Motor neuron (in vitro differentiated cells): ENCODE measurements at regions not wholly inside any gene's neighbourhood (a gene's known extent, or its start where the extent isn't known, plus 50 kb on each side); places are given as distances from the start of the nearest gene placed in this dataset.
A peak's percentile ranks its signal among the peaks of the same experiment; 100 is the strongest.

ENCODE experiments used
- ATAC-seq, 8 experiments: fragments of 200-7000 bp; cut with Tn5 transposase; replicated peaks in 6 of 8; 2 replicates each; pipeline ENCODE4 v1.8.0; 2021; ENCODE audit warnings: mild to moderate bottlenecking in 8 of 8, moderate library complexity in 8 of 8
- H3K27ac ChIP-seq, 2 donors: fragments of 250-450 bp; sonication (Bioruptor Pico); 2 replicates each; pipeline ENCODE4 v1.9.0; 2021; ENCODE audit warnings: antibody characterized with exemption in 2 of 2, mild to moderate bottlenecking in 2 of 2, moderate library complexity in 1 of 2
- H3K4me1 ChIP-seq, 2 donors: fragments of 250-450 bp; sonication (Bioruptor Pico); replicated peaks in 1 of 2; 2 replicates each; pipeline ENCODE4 v1.6.1; 2021; ENCODE audit warnings: antibody characterized with exemption in 2 of 2, mild to moderate bottlenecking in 2 of 2, moderate library complexity in 1 of 2
- H3K4me3 ChIP-seq, 5 donors: fragments of 250-450 bp; sonication (Bioruptor Pico); 2 replicates each; pipeline ENCODE4 v1.9.0; 2021; ENCODE audit warnings: antibody characterized with exemption in 5 of 5, mild to moderate bottlenecking in 5 of 5, moderate library complexity in 4 of 5
- WGBS, 10 experiments: fragments of 450-650 bp; shearing (Covaris generic); methylation state at CpG; one replicate each; pipeline ENCODE4 v1.0.0; 2022; 5-methylcytosine and 5-hydroxymethylcytosine counted together
- in situ Hi-C, 9 experiments: fragments of 400-800 bp; cut with MboI; loops; one replicate each; pipeline ENCODE4 v1.15.0; 2021; ENCODE audit warnings: low sequenced_read_pairs in 9 of 9, low pct_unique_long_range_greater_than_20kb in 2 of 9; ENCODE audit not compliant: unreplicated experiment in 9 of 9

DNA sequence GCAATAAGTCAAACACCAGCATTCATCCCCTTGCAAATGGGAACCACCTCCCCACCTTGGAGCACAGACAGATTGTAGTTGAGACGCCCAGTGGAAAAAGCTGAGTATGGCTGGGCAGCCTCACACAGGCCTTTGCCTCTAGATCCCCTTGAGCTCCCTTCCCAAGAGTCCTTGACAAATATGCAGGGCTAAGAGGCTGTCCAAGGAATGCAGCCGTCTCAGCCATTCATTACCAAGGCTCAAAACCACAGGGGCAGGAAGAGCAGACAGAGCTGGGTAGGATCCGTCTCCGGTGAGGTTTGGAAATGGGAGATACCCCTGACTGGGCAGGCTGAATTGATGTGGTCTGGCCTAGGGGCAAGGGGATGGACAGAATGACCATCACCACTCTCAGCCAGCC, 557.1 kb downstream of the TNS1 start:
- H3K4me1 ChIP-seq, result peaks cover 17 to 19% of the 10 kb centered on the region in 2 donors
- WGBS, 10 experiments, result 71 to 100% (median 93%) methylated on average over 1 to 3 of the region's 4 CpGs; no CpG with 5 or more reads in 6 of the 10 experiments
- ATAC-seq, result no peak
- no peak overlapping the region for H3K4me3 ChIP-seq
- in situ Hi-C loops, result no loop called here
- H3K27ac ChIP-seq, result no peak overlapping the region

DNA sequence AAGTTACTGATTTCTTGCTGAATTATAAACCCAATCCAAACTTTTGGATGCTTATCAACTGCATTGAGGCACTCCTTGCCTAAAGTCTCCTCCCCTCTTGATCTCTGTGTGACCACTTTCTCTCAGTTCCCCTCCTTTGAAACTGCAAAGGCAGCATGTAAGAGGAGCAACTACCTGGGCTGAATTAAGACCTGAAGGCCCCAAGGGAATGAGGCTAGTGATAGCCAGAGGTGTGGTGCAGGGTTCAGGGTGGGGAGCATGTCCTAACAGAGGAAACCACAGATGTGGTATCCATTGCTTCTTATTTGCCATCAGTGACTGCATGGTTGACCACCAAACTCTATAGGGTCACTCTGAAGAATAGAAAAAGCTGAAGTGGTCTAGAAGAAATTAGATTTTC, 557.9 kb downstream of the TNS1 start:
- H3K4me1 ChIP-seq, result peaks cover 15 to 16% of the 10 kb centered on the region in 2 donors
- no peak overlapping the region for H3K27ac ChIP-seq
- in situ Hi-C loops, result no loop called here
- no peak for ATAC-seq
- no peak overlapping the region for H3K4me3 ChIP-seq

DNA sequence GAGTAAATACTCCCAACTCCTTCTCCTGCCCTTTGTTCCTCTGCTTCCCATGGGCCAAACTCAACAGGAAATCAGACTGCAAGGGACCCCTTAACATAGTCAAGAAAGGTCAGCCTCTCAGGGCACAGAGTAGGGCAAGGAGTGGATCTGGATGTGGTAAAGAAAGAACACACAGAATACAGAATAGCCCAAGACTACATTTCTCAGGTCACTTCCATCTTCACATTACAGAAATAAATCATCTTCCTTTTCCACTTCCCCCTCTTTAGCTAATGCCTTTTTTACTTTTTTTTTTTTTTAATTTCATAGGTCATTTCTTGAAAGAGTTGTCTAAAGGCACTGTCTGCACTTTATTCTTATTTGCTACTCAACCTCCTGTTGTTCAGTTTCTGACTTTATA, 558.3 kb downstream of the TNS1 start:
- no peak for ATAC-seq
- no peak overlapping the region for H3K4me3 ChIP-seq
- in situ Hi-C loops, result no loop called here

DNA sequence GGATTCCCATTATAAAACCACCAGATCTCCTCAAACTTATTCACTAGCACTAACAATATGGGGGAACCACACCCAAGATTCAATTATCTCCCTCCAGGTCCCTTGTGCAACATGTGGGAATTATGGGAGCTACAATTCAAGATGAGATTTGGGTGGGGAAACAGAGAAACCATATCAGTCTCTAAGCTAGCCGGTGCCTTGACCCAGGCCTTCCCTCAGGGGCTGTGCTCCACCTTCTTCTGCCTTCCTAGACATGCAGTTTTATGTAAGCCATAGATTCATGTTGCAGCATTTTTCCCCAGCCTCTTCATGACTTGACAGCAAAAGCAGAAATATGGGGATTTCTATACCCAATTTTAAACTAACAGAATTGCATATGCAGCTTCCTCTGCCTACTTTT, 559.2 kb downstream of the TNS1 start:
- in situ Hi-C loops, result no loop called here
- H3K27ac ChIP-seq, result no peak overlapping the region
- peak in 2 of 8 experiments; percentile 69 to 88 for ATAC-seq
- peaks cover 1 to 2% of the 10 kb centered on the region in 2 donors for H3K4me1 ChIP-seq
- WGBS, 10 experiments, result 83 to 100% (median 100%) methylated on average over 1 of the region's 1 CpG; no CpG with 5 or more reads in 7 of the 10 experiments
- H3K4me3 ChIP-seq, result no peak overlapping the region

More for the DNA sequence above, 558.3 kb downstream of the TNS1 start:
- Histone ChIP-seq H3K4me1 (peaks cover 10 to 12% of the 10 kb centered on the region in 2 donors), H3K27ac (no peak overlapping the region)

DNA sequence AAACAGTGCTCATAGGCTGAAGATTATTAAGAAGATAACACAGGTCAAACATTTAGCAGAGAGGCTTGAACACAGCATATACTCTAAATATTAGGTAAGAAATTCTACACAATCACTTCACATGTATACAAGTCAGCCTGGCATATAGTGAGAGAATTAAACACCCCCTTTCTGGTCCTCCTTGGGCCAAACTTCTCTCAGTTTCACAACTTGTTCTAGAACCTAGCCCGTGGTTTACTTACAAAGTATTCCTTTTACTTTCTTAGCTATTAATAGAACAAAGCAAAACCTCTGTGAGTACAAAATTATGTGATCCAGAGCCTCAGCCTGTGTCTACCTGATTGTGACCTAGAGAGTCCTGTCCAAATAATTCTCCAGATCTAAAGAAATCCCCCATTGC, 562.8 kb downstream of the TNS1 start:
- Histone ChIP-seq H3K4me1 (no peaks in the 10 kb centered on the region), H3K27ac (no peak overlapping the region), H3K4me3 (no peak overlapping the region)
- no peak for ATAC-seq
- WGBS, 10 experiments, result 0 to 83% (median 56%) methylated on average over 1 of the region's 1 CpG; no CpG with 5 or more reads in 3 of the 10 experiments
- in situ Hi-C loops, result no loop called here

DNA sequence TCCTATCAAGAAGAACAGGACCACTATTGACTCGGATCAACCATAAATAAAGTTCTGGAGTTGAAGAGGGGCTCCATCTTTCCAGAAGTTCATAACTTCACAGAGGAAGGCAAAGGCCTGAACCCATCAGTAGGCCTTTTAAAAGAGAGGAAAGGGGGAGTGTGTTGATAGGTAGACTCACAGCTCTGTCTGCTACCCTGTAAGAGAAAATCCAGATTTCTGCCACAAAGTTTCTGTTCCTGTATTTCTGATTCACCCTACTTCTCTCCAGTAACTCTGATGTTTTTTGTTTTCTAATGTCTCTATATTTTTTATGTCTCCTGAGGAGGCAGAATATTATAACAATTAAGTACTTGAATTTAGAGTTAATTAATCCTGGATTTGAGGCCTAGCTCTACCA, 564.0 kb downstream of the TNS1 start:
- Histone ChIP-seq H3K27ac (no peak overlapping the region), H3K4me1 (peaks cover 7 to 8% of the 10 kb centered on the region in 2 donors), H3K4me3 (no peak overlapping the region)
- in situ Hi-C loops, result no loop called here
- WGBS, 10 experiments, result 38 to 89% (median 80%) methylated on average over 1 of the region's 1 CpG; no CpG with 5 or more reads in 6 of the 10 experiments
- no peak for ATAC-seq

DNA sequence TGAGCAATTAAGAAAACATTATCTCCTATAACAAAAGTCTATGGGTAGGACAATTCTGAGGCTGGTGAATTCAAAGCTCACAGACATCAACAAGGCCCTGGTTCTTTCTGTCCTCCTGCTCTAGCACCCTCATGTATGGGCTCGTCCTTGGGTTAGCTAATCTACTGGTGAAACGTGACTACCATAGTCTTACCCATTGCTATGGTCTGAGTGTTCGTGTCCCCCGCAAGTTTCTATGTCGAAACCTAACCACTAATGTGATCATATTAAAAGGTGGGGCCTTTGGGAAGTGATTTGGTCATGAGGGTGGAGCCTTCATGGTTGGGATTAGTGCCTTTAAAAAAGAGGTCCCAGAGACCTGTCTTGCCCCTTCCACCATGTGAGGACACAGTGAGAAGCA, 564.7 kb downstream of the TNS1 start:
- in situ Hi-C loops, result no loop called here

DNA sequence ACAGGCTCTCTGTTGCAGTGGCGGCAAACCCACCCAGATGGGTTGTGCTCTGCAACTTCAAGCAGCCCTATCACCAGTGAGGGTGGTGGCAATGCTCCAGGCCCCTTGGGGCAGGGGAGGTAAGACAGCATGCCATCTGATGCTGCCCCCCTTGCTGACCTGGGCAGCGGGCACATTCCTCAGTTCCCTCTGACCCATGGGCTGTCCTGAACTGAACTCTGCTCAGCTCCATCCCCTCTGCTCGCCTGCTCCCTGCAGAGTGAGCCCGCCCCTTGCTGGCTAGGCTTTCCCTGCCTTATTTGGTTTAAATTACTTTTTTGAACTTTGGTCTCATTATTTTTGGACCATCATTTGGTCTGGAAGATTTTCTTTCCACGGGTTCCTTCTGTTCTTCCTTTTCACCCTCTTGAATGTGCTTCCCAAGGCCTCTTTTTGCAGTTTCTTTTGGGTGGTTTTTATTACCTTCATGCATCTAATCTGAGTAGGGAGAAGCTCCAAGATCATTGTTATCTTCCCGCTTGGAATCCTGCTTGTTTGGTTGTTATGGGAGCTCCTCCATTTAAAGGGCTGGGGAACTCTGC, 565.4 kb downstream of the TNS1 start:
- Histone ChIP-seq H3K4me3 (no peak overlapping the region), H3K27ac (no peak overlapping the region), H3K4me1 (peaks cover 13 to 19% of the 10 kb centered on the region in 2 donors)
- in situ Hi-C loops, result no loop called here
- no peak for ATAC-seq
- 29 to 100% (median 76%) methylated on average over 1 to 5 of the region's 6 CpGs for WGBS, 10 experiments

More for the DNA sequence above, 564.7 kb downstream of the TNS1 start:
- Histone ChIP-seq H3K4me3 (no peak overlapping the region), H3K27ac (no peak overlapping the region), H3K4me1 (peaks cover 13 to 15% of the 10 kb centered on the region in 2 donors)
- WGBS, 10 experiments, result 82 to 100% (median 88%) methylated on average over 2 to 5 of the region's 5 CpGs; no CpG with 5 or more reads in 5 of the 10 experiments
- no peak for ATAC-seq

DNA sequence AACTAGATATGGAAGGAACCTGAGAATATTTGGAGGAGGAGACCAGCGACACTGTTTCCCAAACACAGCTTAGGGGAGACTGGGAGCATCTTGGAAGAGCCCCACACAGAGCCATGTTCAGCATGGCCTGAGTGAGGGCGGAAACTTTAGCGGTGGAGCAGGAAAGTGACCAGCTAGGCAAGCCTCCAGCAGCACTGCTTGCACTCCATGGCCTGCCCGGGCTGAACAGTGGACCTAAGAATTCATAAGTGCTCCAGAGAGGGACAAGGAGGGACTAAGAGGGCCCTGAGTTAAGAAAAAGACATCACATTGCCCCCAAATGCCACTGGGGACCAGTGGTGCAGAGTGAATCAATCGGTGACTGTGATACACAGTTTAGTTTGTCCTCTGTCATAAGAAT, 566.4 kb downstream of the TNS1 start:
- no peak overlapping the region for H3K4me3 ChIP-seq

DNA sequence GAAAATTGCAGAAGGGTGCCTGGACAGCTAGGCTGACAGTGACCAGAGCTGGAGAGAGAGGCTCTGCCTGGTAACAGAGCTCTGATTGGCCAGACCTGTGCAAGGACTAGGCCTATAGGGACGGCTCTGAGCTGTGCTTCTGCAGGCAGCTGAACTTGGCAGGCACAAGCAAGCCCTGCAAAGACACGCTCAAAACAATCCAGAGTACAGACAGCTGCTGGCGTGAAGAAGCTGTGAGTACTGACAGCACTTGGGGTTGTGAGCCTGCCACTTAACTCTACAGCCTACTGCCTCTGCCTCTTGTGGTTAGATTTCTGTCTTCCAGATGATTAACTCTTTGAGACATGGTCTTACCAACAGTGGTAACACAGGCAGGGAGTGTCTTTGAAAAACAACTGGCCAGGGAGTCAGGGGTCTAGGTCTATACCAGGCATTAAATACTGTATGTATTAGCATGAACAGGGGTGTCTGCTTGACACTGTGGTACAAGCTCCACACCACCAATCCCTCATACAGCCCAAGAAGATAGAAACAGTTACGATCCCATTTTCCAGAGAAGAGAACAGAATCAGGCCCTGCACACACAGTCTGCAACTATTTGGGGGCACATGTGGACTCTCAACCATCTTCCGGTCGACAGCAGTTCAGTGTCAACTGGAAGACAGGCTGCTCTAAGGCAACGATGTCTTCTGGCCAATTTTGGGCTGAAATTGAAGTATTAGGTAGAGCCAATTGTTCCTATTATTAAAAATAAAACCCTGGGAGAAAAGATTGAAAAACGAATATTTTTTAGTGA, 568.4 kb downstream of the TNS1 start:
- peak overlapping the region in 1 of 5 donors; percentile 7 for H3K4me3 ChIP-seq
- in situ Hi-C loops, result no loop called here
- H3K4me1 ChIP-seq, result peaks cover 24 to 33% of the 10 kb centered on the region in 2 donors
- peak; percentile 100 for ATAC-seq
- whole genome bisulfite sequencing, 10 experiments, result 0 to 48% (median 31%) methylated on average over 1 to 7 of the region's 8 CpGs; no CpG with 5 or more reads in 2 of the 10 experiments
- no peak overlapping the region for H3K27ac ChIP-seq

More for the DNA sequence above, 566.4 kb downstream of the TNS1 start:
- in situ Hi-C loops, result no loop called here
- Histone ChIP-seq H3K4me1 (peaks cover 17 to 26% of the 10 kb centered on the region in 2 donors), H3K27ac (no peak overlapping the region)
- WGBS, 10 experiments, result 50 to 100% (median 86%) methylated on average over 1 to 5 of the region's 5 CpGs; no CpG with 5 or more reads in 1 of the 10 experiments
- ATAC-seq, result no peak

DNA sequence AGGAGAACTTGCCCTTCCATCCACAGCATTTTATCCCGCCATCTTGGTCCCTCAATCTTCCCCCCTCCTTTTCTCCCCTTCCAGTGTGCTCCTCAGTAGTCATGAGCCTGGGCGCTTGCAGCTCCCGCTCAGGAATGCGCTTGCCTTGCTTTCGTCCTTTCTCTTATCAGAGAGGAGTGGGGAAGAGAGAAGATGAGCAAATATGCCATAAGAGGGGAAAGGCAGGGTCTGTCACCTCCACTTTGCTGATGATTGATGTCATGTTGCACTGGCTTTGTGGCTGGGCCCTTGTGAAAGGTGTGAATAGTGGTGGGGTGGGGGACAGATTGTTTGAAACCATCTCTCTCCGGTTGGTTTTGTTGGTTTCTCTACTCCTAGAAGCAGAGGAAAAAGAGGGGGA, 569.3 kb downstream of the TNS1 start:
- peak in 5 of 8 experiments; percentile 21 to 33 (median 27) for ATAC-seq
- Histone ChIP-seq H3K4me3 (no peak overlapping the region), H3K4me1 (peaks cover 24 to 33% of the 10 kb centered on the region in 2 donors), H3K27ac (no peak overlapping the region)
- WGBS, 10 experiments, result 33 to 100% (median 87%) methylated on average over 1 to 5 of the region's 6 CpGs; no CpG with 5 or more reads in 5 of the 10 experiments
- in situ Hi-C loops, result no loop called here

DNA sequence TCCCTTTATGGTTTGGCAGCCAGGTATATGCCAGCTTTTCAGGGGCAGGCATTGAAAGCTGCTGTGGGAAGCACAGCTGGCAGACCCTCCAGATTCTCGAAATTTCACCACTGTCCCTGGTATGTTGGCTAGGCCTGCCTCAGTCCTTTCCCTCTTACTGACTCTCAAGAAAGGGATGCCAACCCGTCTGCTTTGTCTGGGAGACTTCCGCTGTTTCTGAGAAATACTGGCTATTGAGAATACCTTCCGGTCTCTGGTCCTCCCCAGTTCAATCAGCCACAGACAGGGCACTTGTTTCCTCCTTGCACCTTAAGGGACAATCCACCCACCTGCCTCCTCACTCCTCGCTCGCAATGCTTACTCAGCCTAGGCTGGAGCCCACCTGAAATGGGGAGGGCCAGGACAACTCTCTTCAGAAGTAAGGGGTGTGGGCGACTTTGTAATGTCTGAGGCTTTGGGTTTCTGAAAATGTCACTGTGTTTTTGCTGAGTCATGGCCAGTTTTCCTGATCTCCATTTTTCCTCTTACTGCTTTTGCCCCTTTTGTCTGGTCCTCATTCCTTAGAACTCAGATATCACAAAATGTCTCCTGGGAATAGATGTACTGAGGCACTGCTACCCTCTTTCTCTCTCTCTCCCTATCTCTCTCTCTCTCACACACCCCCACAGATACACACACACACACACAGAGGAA, 571.1 kb downstream of the TNS1 start:
- peaks cover 24 to 33% of the 10 kb centered on the region in 2 donors for H3K4me1 ChIP-seq
- in situ Hi-C loops, result no loop called here
- H3K4me3 ChIP-seq, result no peak overlapping the region
- ATAC-seq, result no peak
- 40 to 100% (median 67%) methylated on average over 1 to 7 of the region's 7 CpGs; no CpG with 5 or more reads in 3 of the 10 experiments for WGBS, 10 experiments
- H3K27ac ChIP-seq, result no peak overlapping the region

DNA sequence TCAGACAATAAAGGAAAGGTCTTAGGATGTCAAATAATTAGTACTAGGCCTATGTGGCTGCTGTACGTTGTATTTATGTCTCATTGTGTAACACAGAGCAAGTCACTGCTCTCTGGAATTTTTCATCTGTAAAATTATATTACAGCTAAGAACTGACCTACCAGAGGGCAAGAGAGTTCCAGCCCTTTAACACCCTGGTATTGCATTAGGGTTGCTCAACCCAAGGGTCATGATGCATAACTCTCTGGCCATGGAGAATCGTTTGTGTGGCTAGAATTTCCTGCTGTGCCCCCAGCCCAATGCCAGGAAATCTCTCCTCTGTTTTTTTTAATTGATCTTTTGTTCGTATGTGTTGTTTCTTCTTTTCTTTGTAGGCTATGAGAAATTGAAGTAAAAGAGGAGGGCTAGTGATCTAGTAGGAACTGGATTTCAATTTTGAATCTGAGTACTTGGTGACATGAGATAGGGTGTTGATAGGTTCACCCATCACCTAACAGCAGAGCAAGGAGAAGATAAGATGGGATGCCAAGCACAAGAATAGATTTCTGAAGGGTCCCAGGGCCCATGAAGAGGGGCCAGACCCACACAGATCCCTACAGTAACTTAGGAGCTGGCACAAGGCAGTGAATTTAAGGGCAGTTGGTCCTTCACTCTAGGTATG, 571.2 kb upstream of the TNP1 start:
- ATAC-seq, result no peak
- H3K4me1 ChIP-seq, result peaks cover 24 to 33% of the 10 kb centered on the region in 2 donors
- 20 to 100% (median 65%) methylated on average over 1 to 3 of the region's 3 CpGs for WGBS, 10 experiments
- H3K4me3 ChIP-seq, result no peak overlapping the region
- no peak overlapping the region for H3K27ac ChIP-seq
- in situ Hi-C loops, result no loop called here
